Adrenal gland (tissue), 9 donors: ENCODE measurements at regions not wholly inside any gene's neighbourhood (a gene's known extent, or its start where the extent isn't known, plus 50 kb on each side); places are given as distances from the start of the nearest gene placed in this dataset.
"Not testable (repeated sequence)": the region's sequence is repeated elsewhere in the genome, so short reads cannot be mapped to it uniquely, and the experiment has no call there.

Experiments
- DNase-seq, 7 donors: peaks; one replicate each; pipeline ENCODE4 v3.0.0-alpha.2; 2019 to 2020
- H3K27ac ChIP-seq, 5 donors: fragments of 200-600 bp; sonication (generic) in 4 of 5; 1 replicate in 3 of 5; 2 replicates in 2 of 5; pipeline versions ENCODE4 v1.5.1 to v1.8.0; 2016 to 2020; ENCODE audit warnings: mild to moderate bottlenecking in 1 of 5
- H3K27me3 ChIP-seq: fragments of 200-600 bp; 2 replicates; pipeline ENCODE4 v1.8.0; 2021
- H3K36me3 ChIP-seq, 2 donors: fragments of 200-600 bp; replicated peaks in 1 of 2; 1 replicate in 1 of 2; 2 replicates in 1 of 2; pipeline versions ENCODE4 v1.5.1 to v1.8.0; 2018 to 2022
- H3K4me1 ChIP-seq, 2 donors: fragments of 200-600 bp; replicated peaks in 1 of 2; 1 replicate in 1 of 2; 2 replicates in 1 of 2; pipeline versions ENCODE4 v1.5.1 to v1.8.0; 2018 to 2021
- H3K4me3 ChIP-seq, 4 donors: fragments of 200-600 bp; sonication (generic) in 3 of 4; one replicate each; pipeline ENCODE4 v1.5.1; 2016 to 2018
- H3K9me3 ChIP-seq, 3 donors: fragments of 200-600 bp; sonication (generic) in 1 of 3; replicated peaks in 1 of 3; 1 replicate in 2 of 3; 2 replicates in 1 of 3; pipeline versions ENCODE4 v1.5.1 to v1.8.0; 2016 to 2021
- POLR2A ChIP-seq, 2 donors: fragments of 450-650 bp; IDR thresholded peaks; one replicate each; pipeline ENCODE4 v1.6.1; 2017; ENCODE audit warnings: antibody characterized with exemption in 2 of 2, mild to moderate bottlenecking in 2 of 2, moderate library complexity in 1 of 2
- WGBS, 4 donors: extraction: QIAGEN DNeasy Blood & Tissue Kit in 2 of 4; methylation state at CpG; one replicate each; pipeline versions ENCODE4 v1.1.5 to v1.1.7; 2013 to 2017; 5-methylcytosine and 5-hydroxymethylcytosine counted together
- intact Hi-C, 2 donors: fragments of 100-400 bp; cut with DNase I; formaldehyde crosslinking; loops; one replicate each; pipeline versions ENCODE4 v1.14.1 to v1.15.0; 2022 to 2023
- TF ChIP-seq, protein P1 (sequence below), 6 experiments: fragments of 450-650 bp in 4 of 6; fragments of 200-600 bp in 2 of 6; sonication (generic) in 1 of 6; IDR thresholded peaks; 1 replicate in 5 of 6; 2 replicates in 1 of 6; pipeline versions ENCODE4 v1.5.1 to v1.8.0; 2016 to 2021; ENCODE audit warnings: antibody characterized with exemption in 6 of 6, mild to moderate bottlenecking in 2 of 6, moderate library complexity in 1 of 6
- donor health status: healthy with polysubstance abuse.
- donor health status: Bipolar disorder and iron deficiency.
- donor health status: DM: yes; HTN: yes; CAD: no.
- donor health status: DM: no; HTN: no; CAD: no.
- donor health status: DM: no; HTN: no; CAD: no.

DNA sequence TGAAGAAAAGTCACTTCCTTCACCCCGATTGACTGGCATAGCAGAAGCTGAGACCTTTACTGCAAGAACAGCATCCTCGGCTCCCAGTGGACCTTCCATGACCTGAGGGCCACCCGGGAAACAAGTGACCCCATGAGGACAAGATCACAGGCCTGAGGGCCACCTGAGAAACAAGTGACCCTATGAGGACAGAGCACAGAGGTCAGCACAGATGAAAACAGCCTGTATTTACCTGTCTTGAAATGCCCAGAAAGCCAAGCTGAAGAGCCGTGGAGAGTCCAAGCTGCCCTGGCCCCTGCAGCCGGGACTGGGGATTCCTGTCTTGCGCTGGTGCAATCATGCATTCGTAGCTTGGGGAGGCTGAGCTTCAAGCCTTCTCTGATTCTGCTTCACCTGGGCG lies 114.2 kb upstream of the SPACA7 start:
- whole genome bisulfite sequencing, 4 donors, result 78 to 84% (median 78%) methylated on average over 7 to 8 of the region's 8 CpGs
- no peak overlapping the region for H3K27ac ChIP-seq
- TF ChIP-seq, protein P1, sequence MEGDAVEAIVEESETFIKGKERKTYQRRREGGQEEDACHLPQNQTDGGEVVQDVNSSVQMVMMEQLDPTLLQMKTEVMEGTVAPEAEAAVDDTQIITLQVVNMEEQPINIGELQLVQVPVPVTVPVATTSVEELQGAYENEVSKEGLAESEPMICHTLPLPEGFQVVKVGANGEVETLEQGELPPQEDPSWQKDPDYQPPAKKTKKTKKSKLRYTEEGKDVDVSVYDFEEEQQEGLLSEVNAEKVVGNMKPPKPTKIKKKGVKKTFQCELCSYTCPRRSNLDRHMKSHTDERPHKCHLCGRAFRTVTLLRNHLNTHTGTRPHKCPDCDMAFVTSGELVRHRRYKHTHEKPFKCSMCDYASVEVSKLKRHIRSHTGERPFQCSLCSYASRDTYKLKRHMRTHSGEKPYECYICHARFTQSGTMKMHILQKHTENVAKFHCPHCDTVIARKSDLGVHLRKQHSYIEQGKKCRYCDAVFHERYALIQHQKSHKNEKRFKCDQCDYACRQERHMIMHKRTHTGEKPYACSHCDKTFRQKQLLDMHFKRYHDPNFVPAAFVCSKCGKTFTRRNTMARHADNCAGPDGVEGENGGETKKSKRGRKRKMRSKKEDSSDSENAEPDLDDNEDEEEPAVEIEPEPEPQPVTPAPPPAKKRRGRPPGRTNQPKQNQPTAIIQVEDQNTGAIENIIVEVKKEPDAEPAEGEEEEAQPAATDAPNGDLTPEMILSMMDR (IDR thresholded peaks at IDR 0.05), result no peak
- no peak for TF ChIP-seq POLR2A (IDR thresholded peaks at IDR 0.05)
- no peaks in the 10 kb centered on the region for H3K9me3 ChIP-seq
- no peaks in the 10 kb centered on the region for H3K4me1 ChIP-seq
- no peak for DNase-seq
- no peaks in the 10 kb centered on the region for H3K36me3 ChIP-seq
- intact Hi-C loops, result no loop called here
- H3K27me3 ChIP-seq, result no peaks in the 10 kb centered on the region
- H3K4me3 ChIP-seq, result no peak overlapping the region

DNA sequence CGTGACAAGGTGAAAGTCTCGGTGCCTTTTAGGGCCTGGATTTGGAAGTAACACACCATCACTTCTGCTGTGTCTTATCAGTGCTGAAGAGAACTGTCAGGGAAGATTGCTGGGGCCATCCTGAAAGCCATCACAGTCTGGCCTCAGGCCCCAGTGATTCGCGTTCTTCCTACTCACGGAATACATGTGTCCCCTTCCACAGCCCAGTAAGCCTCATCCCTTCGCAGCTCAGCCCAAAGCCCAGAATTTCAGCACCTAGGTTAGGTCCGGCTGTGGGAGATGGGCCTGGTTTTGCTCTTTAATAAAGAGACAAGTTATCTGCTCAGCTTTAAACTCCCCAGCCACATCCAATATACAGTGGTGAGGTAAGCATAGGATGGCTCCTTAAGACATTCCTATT lies 113.0 kb upstream of the SPACA7 start:
- H3K4me1 ChIP-seq, result no peaks in the 10 kb centered on the region
- H3K4me3 ChIP-seq, result no peak overlapping the region
- TF ChIP-seq POLR2A (IDR thresholded peaks at IDR 0.05), result no peak
- TF ChIP-seq, protein P1 (IDR thresholded peaks at IDR 0.05), result no peak
- H3K27ac ChIP-seq, result no peak overlapping the region
- DNase-seq, result no peak
- intact Hi-C loops, result no loop called here
- H3K27me3 ChIP-seq, result no peaks in the 10 kb centered on the region
- H3K9me3 ChIP-seq, result no peaks in the 10 kb centered on the region
- H3K36me3 ChIP-seq, result no peaks in the 10 kb centered on the region
- WGBS, 4 donors, result 65 to 77% (median 73%) methylated on average over 2 to 7 of the region's 7 CpGs

DNA sequence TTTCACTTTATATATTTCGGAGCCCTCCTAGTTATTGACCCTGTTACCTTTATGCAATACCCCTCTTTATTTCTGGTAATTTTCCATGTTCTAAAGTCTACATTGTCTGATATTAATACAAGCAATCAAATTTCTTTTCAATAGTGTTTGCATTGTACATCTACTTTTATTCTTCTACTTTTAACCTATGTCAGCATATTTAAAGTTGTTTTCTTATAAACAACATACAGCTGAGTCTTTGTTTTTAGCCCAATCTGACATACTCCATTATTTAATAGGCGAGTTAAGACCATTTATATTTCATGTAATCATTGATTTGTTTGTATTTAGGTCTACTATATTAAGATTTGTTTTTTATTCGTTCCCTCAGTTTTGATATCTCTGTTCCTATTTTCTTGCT lies 108.5 kb upstream of the SPACA7 start:
- no peaks in the 10 kb centered on the region for H3K9me3 ChIP-seq

DNA sequence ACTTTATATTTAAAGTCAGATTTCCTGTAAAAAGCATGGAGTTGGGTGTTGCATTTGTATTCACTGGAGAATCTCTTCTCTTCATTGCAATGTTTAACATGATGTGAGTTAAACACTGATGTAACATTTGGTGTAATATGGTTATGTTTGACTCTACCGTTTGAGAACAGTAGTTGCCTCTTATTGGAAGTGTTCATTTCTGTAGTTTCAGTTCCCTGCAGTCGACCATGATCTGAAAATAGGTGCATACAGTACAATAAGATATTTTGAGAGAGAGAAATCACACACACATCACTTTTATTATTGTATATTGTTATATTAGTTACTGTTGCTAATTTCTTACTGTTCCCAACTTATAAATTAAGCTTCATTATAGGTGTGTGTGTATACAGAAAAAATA lies 105.2 kb upstream of the SPACA7 start:
- Histone ChIP-seq H3K4me3 (no peak overlapping the region), H3K27me3 (no peaks in the 10 kb centered on the region), H3K36me3 (no peaks in the 10 kb centered on the region), H3K9me3 (no peaks in the 10 kb centered on the region), H3K4me1 (no peaks in the 10 kb centered on the region), H3K27ac (no peak overlapping the region)
- WGBS, 4 donors, result 37 to 51% (median 47%) methylated on average over 2 of the region's 2 CpGs
- no peak for DNase-seq
- intact Hi-C loops, result no loop called here
- TF ChIP-seq, protein P1 (IDR thresholded peaks at IDR 0.05), result no peak

More for the DNA sequence above, 108.5 kb upstream of the SPACA7 start:
- no peaks in the 10 kb centered on the region for H3K4me1 ChIP-seq
- no peak overlapping the region for H3K4me3 ChIP-seq
- no peak for DNase-seq
- no peaks in the 10 kb centered on the region for H3K36me3 ChIP-seq
- no peaks in the 10 kb centered on the region for H3K27me3 ChIP-seq
- WGBS, 4 donors, result 57 to 66% (median 61%) methylated on average over 3 of the region's 3 CpGs
- TF ChIP-seq POLR2A (IDR thresholded peaks at IDR 0.05), result no peak
- TF ChIP-seq, protein P1 (IDR thresholded peaks at IDR 0.05), result no peak
- no peak overlapping the region for H3K27ac ChIP-seq
- intact Hi-C loops, result no loop called here

DNA sequence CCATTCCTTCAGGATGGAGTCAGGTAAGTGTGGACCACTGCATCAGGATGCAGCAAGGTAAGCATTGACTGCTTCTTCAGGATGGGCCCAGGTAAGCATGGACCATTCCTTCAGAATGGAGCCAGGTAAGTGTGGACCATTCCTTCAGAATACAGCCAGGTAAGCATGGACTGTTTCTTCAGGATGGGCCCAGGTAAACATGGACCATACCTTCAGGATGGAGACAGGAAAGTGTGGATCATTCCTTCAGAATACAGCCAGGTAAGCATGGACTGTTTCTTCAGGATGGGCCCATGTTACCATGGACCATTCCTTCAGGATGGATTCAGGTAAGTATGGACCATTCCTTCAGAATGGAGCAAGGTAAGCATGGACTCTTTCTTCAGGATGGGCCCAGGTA lies 89.4 kb upstream of the SPACA7 start:
- DNase-seq, H3K9me3 ChIP-seq, H3K4me1 ChIP-seq, intact Hi-C loops, H3K27me3 ChIP-seq, H3K4me3 ChIP-seq, H3K36me3 ChIP-seq, H3K27ac ChIP-seq: not testable (repeated sequence)
